ENCODE measurements at regions not wholly inside any gene's neighbourhood (a gene's known extent, or its start where the extent isn't known, plus 50 kb on each side); places are given as distances from the start of the nearest gene placed in this dataset.

DNA sequence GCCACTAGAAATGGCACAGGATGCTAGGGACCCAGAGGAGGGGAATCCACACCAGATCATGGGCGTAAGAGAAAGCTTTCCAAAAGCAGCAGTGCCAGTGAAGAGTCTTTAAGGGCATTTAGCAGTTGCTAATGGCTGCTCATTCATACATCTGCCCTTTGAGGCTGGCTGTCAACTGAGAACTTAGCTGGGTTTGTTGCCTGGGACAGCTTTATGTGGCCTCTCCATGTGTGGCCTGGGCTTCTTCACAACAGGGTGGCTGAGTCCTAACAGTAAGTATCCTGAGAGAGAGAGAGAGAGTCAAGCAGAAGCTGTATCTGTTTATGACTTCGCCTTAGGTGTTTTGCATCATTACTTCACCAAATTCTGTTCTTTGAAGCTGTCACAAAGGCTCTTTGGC, 286.1 kb upstream of the KCNJ16 start:
- WGBS, 3 donors = 73 to 88% (median 83%) methylated on average over 2 of the region's 2 CpGs
- no peaks in the 10 kb centered on the region for H3K4me1 ChIP-seq (ENCODE audit: insufficient read depth)
- H3K4me3 ChIP-seq = no peak overlapping the region
- DNase-seq = no peak
- H3K27ac ChIP-seq = no peak overlapping the region
- H3K9me3 ChIP-seq = no peaks in the 10 kb centered on the region
- H3K36me3 ChIP-seq = no peaks in the 10 kb centered on the region
- TF ChIP-seq, protein P1, sequence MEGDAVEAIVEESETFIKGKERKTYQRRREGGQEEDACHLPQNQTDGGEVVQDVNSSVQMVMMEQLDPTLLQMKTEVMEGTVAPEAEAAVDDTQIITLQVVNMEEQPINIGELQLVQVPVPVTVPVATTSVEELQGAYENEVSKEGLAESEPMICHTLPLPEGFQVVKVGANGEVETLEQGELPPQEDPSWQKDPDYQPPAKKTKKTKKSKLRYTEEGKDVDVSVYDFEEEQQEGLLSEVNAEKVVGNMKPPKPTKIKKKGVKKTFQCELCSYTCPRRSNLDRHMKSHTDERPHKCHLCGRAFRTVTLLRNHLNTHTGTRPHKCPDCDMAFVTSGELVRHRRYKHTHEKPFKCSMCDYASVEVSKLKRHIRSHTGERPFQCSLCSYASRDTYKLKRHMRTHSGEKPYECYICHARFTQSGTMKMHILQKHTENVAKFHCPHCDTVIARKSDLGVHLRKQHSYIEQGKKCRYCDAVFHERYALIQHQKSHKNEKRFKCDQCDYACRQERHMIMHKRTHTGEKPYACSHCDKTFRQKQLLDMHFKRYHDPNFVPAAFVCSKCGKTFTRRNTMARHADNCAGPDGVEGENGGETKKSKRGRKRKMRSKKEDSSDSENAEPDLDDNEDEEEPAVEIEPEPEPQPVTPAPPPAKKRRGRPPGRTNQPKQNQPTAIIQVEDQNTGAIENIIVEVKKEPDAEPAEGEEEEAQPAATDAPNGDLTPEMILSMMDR (IDR thresholded peaks at IDR 0.05) = no peak
- TF ChIP-seq EP300 (IDR thresholded peaks at IDR 0.05) = no peak
- TF ChIP-seq POLR2A (IDR thresholded peaks at IDR 0.05) = no peak
- H3K27me3 ChIP-seq = no peaks in the 10 kb centered on the region
- intact Hi-C loops (cut with DNase I) = no loop called here

DNA sequence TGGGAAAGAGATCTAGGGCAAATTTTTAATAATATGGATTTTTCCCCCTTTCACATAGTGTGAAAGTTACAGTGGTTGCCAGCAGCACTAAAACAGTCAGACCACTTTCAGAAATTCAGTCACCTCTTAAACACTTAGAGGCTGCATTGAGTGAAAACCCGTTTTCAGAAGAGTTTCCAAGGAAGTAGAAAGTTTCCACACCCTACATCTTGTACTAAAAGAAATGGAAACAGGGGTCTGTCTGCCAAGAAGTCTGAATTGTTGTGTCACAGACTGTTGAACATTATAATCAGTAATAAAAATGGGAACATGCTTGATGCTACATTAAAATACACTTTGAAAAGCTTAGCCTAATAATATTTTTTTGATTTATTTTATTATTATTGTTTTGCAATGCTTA, 278.9 kb upstream of the KCNJ16 start:
- Histone ChIP-seq H3K27ac (no peak overlapping the region), H3K4me1 (ENCODE audit: insufficient read depth) (no peaks in the 10 kb centered on the region), H3K27me3 (no peaks in the 10 kb centered on the region), H3K4me3 (no peak overlapping the region), H3K9me3 (no peaks in the 10 kb centered on the region), H3K36me3 (no peaks in the 10 kb centered on the region)
- intact Hi-C loops (cut with DNase I) = no loop called here
- 2 to 7% (median 5%) methylated on average over 1 of the region's 1 CpG for WGBS, 3 donors
- TF ChIP-seq EP300 (IDR thresholded peaks at IDR 0.05) (no peak), POLR2A (IDR thresholded peaks at IDR 0.05) (no peak)
- no peak for DNase-seq

DNA sequence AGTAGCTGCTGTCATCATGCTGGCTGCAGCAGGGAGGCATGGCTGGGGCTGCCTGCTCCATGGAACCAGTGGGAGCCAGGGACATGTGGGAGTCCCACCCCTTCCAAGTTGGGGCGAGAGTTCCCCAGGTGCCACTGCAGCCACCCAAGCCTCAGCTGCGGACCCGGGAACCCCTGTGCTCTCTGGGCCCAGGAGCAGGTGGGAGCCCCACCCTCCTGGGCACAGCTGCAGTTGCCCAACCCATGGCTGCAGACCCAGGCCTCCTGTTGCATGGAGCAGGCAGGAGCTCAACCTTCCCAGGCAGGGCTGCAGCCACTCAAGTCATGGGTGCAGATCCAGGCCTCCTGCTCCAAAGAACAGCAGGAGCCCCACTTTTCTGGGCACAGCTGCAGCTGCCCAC, 274.2 kb upstream of the KCNJ16 start:
- no peaks in the 10 kb centered on the region for H3K9me3 ChIP-seq
- 92 to 100% (median 100%) methylated on average over 2 to 3 of the region's 3 CpGs for WGBS, 3 donors
- no peaks in the 10 kb centered on the region for H3K36me3 ChIP-seq
- H3K4me3 ChIP-seq = no peak overlapping the region
- intact Hi-C loops (cut with DNase I) = no loop called here
- H3K27me3 ChIP-seq = no peaks in the 10 kb centered on the region
- TF ChIP-seq, protein P1 (IDR thresholded peaks at IDR 0.05) = no peak
- TF ChIP-seq POLR2A (IDR thresholded peaks at IDR 0.05) = no peak
- no peak for TF ChIP-seq EP300 (IDR thresholded peaks at IDR 0.05)
- no peaks in the 10 kb centered on the region for H3K4me1 ChIP-seq (ENCODE audit: insufficient read depth)
- no peak for DNase-seq
- H3K27ac ChIP-seq = no peak overlapping the region

DNA sequence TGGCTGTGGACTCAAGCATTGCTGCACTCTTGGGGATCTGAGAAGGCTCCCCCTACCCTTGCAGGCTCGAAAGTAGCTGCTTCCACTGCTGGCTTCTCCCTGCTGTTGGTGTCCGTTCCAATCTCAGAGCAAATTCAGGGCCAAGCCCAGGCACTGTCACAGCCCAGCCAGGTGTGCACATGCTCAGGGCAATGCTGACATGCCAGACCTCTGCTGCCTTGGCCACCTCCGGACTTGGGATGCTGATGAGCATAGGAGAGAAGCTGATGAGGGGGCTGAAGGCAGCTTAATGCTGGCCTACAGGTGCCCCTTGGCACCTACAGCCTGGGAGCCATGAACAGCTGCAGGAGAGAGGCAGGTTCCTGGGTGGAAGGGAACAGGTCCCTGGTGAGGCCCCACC, 273.7 kb upstream of the KCNJ16 start:
- 93 to 96% (median 94%) methylated on average over 3 of the region's 3 CpGs for WGBS, 3 donors

DNA sequence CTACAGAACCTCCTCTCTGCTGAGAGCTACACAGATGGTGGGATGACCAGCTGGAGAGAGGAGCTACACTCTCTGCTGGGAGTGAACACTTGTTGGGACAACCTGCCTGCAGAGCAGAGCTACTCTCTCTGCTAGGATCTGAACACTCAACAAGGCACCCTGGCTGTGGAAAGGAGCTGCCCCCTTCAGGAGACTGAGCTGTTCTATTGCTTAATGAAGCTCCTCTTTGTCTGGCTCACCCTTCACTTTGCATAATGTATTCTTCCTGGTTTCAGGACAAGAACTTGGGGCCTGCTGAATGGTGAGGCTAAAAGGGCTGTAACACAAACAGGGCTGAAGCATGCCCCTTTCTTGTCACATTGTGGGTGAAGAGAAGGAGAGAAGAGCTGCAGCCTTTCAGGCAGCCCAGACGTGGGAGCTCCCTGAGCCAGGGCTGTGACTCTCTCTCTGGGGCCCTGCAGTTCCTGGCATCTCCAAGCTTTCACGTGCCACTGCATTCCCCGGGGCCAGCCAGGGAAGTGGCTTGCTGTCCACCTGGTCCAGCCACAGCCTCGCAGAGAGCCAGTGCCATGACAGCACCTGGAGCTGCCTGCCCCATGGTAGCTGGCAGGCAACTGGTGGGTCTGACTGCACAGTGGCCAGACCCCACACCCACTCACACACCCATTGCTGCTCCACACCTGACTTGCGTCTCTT, 272.8 kb upstream of the KCNJ16 start:
- H3K27me3 ChIP-seq = no peaks in the 10 kb centered on the region
- DNase-seq = no peak
- H3K9me3 ChIP-seq = no peaks in the 10 kb centered on the region
- no peak overlapping the region for H3K27ac ChIP-seq
- no peak overlapping the region for H3K4me3 ChIP-seq
- 80 to 88% (median 88%) methylated on average over 5 of the region's 5 CpGs for WGBS, 3 donors
- H3K36me3 ChIP-seq = no peaks in the 10 kb centered on the region
- intact Hi-C loops (cut with DNase I) = no loop called here
- TF ChIP-seq, protein P1 (IDR thresholded peaks at IDR 0.05) = no peak
- TF ChIP-seq POLR2A (IDR thresholded peaks at IDR 0.05) (no peak), EP300 (IDR thresholded peaks at IDR 0.05) (no peak)
- H3K4me1 ChIP-seq (ENCODE audit: insufficient read depth) = no peaks in the 10 kb centered on the region

More for the DNA sequence above, 273.7 kb upstream of the KCNJ16 start:
- H3K9me3 ChIP-seq = no peaks in the 10 kb centered on the region
- H3K27ac ChIP-seq = no peak overlapping the region
- intact Hi-C loops (cut with DNase I) = no loop called here
- no peak for DNase-seq
- no peak overlapping the region for H3K4me3 ChIP-seq
- H3K27me3 ChIP-seq = no peaks in the 10 kb centered on the region
- no peaks in the 10 kb centered on the region for H3K36me3 ChIP-seq
- TF ChIP-seq POLR2A (IDR thresholded peaks at IDR 0.05) (no peak), EP300 (IDR thresholded peaks at IDR 0.05) (no peak)
- TF ChIP-seq, protein P1 (IDR thresholded peaks at IDR 0.05) = no peak
- no peaks in the 10 kb centered on the region for H3K4me1 ChIP-seq (ENCODE audit: insufficient read depth)

All from ovary (tissue), 7 donors.